Kidney epithelial cell (primary cell): ENCODE measurements at regions not wholly inside any gene's neighbourhood (a gene's known extent, or its start where the extent isn't known, plus 50 kb on each side); places are given as distances from the start of the nearest gene placed in this dataset.

Source experiments
- DNase-seq: peaks from one replicate; pipeline ENCODE4 v3.0.0-alpha.2; 2010; ENCODE audit warnings: low read depth
- H3K27me3 ChIP-seq: 2 replicates; pipeline ENCODE4 v1.6.0; 2011; ENCODE audit warnings: low read length; ENCODE audit not compliant: control insufficient read depth, insufficient read depth
- H3K36me3 ChIP-seq: 2 replicates; pipeline ENCODE4 v1.5.1; 2011; ENCODE audit warnings: low read length; ENCODE audit not compliant: control insufficient read depth, insufficient read depth
- H3K4me3 ChIP-seq: 2 replicates; pipeline ENCODE4 v1.5.1; 2011; ENCODE audit warnings: low read depth, mild to moderate bottlenecking, control low read depth, low read length
- CTCF ChIP-seq: IDR thresholded peaks from 2 replicates; pipeline ENCODE4 v1.5.1; 2011; ENCODE audit warnings: mild to moderate bottlenecking, moderate library complexity, low read length, control low read depth, inconsistent platforms; ENCODE audit not compliant: insufficient read depth, poor library complexity, severe bottlenecking

DNA sequence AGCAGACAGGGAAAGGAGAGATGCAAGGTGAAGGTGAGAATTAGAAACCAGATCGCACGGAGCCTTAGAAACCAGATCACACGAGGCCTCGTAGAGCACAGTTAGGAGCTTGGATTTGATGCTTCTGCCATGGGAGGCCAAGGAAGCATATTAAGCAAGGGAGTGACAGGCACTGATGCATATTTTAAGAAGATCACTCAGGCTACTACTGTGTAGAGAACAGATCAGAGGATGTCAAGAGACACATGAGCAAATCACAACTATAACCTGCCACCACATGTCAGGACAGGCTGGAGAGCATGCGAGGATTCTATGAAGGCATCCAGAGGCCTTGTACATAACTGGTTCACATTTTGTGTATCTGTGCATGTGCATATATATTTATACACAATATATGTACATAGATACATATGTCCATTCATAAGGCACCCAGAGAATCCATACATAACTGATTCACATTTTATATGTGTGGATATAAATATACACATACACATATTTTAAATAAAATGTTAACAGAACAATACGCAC, 99.6 kb upstream of the FHIT start:
- TF ChIP-seq CTCF = no peak
- Histone ChIP-seq H3K27me3 (no peaks in the 10 kb centered on the region), H3K4me3 (no peak overlapping the region), H3K36me3 (no peaks in the 10 kb centered on the region)
- DNase-seq = no peak

DNA sequence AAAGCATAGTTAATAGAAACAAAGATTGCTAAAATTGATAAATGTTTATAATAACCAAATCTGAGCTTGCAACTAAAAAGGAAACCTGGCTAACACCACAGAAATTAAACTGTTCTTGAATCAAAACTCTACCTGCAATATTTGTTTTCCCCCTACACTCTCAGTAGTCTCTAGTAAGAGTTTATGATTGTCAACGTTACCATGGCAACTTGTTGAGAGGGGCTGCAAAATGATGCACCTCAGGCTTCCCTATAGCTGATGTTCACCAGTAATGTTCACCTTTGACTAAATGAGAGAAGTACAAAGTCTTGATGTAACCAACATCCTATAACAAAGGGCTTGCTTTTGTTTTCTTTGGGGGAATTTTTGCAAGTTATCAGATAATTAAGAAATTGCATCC, 101.1 kb upstream of the FHIT start:
- no peaks in the 10 kb centered on the region for H3K36me3 ChIP-seq
- H3K27me3 ChIP-seq = no peaks in the 10 kb centered on the region
- no peak for TF ChIP-seq CTCF
- no peak overlapping the region for H3K4me3 ChIP-seq
- DNase-seq = no peak

DNA sequence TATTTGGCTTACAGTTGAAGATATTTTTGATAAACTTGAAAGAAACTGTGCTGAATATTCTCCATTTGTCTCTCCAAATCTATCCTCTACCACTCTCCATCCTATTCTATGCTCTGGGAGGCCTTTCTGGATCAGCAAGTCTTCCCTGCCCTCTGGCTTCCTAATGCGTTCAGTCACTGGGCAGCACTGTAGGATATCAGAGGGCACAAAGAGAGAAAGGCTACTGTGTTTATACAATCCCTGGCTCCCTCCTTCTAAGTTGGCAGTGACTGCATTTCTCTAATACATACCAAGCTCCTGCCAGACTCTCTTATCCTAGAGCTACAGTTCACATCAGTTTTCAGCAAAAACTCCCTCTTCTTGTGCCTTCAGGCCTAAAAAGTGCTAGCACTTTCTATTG, 102.1 kb upstream of the FHIT start:
- Histone ChIP-seq H3K36me3 (no peaks in the 10 kb centered on the region), H3K4me3 (no peak overlapping the region), H3K27me3 (no peaks in the 10 kb centered on the region)
- TF ChIP-seq CTCF = no peak
- no peak for DNase-seq

DNA sequence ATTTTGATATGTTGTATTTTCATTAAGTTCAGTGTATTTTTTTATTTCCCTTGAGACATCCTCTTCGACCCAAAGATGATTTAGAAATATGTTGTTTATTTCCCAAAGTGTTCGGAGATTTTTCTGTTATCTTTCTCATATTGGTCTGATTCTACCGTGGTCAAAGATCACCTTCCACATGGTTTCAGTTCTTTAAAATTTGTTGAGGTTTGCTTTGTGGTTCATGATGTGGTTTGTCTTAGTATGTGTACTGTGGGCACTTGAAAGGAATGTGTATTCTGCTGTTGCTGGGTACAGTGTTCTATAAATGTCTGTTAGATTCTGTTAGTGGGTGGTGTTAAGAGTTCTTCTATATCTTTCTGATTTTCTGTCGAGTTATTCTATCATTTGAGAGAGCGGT, 103.4 kb upstream of the FHIT start:
- Histone ChIP-seq H3K27me3 (no peaks in the 10 kb centered on the region), H3K36me3 (no peaks in the 10 kb centered on the region), H3K4me3 (no peak overlapping the region)
- no peak for DNase-seq
- no peak for TF ChIP-seq CTCF

GRCh38 chr3:61356685-61357084, 105.4 kb upstream of the FHIT start:
- DNase-seq = no peak
- no peak overlapping the region for H3K4me3 ChIP-seq
- H3K27me3 ChIP-seq = no peaks in the 10 kb centered on the region
- no peak for TF ChIP-seq CTCF
- no peaks in the 10 kb centered on the region for H3K36me3 ChIP-seq

GRCh38 chr3:61357902-61358301, 106.7 kb upstream of the FHIT start:
- Histone ChIP-seq H3K27me3 (no peaks in the 10 kb centered on the region), H3K36me3 (no peaks in the 10 kb centered on the region), H3K4me3 (no peak overlapping the region)
- no peak for TF ChIP-seq CTCF
- DNase-seq = no peak
